SK-N-MC (cell line): ENCODE measurements at regions not wholly inside any gene's neighbourhood (a gene's known extent, or its start where the extent isn't known, plus 50 kb on each side); places are given as distances from the start of the nearest gene placed in this dataset.

Source experiments
- EZH2 ChIP-seq: fragments of 200-600 bp; sonication (generic); IDR thresholded peaks from one replicate; pipeline ENCODE4 v1.6.1; 2017; ENCODE audit warnings: antibody characterized with exemption
- POLR2AphosphoS5 ChIP-seq: IDR thresholded peaks from 2 replicates; pipeline ENCODE4 v1.6.1; 2012; ENCODE audit warnings: mild to moderate bottlenecking, low read depth, low read length, borderline replicate concordance

GRCh38 chr16:60199150-60199549, 1465.0 kb upstream of the GOT2 start:
- TF ChIP-seq POLR2AphosphoS5 = no peak
- no peak for TF ChIP-seq EZH2
